ENCODE measurements at regions not wholly inside any gene's neighbourhood (a gene's known extent, or its start where the extent isn't known, plus 50 kb on each side); places are given as distances from the start of the nearest gene placed in this dataset.

DNA sequence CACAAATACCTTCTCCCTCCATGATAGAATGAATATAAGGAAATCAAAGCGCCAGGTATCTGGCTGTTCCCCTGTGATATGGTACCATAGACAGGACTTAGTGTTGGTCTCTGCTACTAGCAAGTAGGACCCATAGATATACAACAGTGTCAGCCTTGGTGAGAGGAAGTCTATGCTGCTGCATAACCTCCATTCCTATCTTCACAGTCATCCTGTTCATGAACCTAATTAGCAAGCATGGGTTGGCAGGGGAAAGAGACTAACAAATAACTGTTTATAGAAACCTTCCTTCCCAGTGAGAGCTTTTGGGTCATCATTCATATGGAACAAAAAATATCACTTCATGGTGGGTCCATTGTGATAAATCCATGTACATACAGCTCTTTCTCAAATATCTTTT lies 188.9 kb upstream of the FAM98A start (continued):
- no peak for TF ChIP-seq SIRT6 (IDR thresholded peaks at IDR 0.05; ENCODE audit: low read length)
- TF ChIP-seq CTCF (IDR thresholded peaks at IDR 0.05; ENCODE audit: control extremely low read depth in 1 of 3, insufficient read depth in 1 of 3, low read depth in 1 of 3, low read length in 3 of 3) = no peak
- TF ChIP-seq ASH2L (IDR thresholded peaks at IDR 0.05; ENCODE audit: low read length) = no peak

All from H1 (cell line).